Endothelial cell of hepatic sinusoid (primary cell): ENCODE measurements at regions not wholly inside any gene's neighbourhood (a gene's known extent, or its start where the extent isn't known, plus 50 kb on each side); places are given as distances from the start of the nearest gene placed in this dataset.
"Not testable (repeated sequence)": the region's sequence is repeated elsewhere in the genome, so short reads cannot be mapped to it uniquely, and the experiment has no call there.

Experiments used
- in situ Hi-C: cut with HindIII; loops from 2 replicates; pipeline ENCODE4 v1.10.0; 2017; ENCODE audit warnings: low sequenced_read_pairs

GRCh38 chr2:57232341-57232740 is 814.3 kb upstream of the VRK2 start:
- in situ Hi-C loops: not testable (repeated sequence)

GRCh38 chr2:57251495-57251894 is 795.1 kb upstream of the VRK2 start:
- in situ Hi-C loops: not testable (repeated sequence)

GRCh38 chr2:57276408-57276807 is 770.2 kb upstream of the VRK2 start:
- in situ Hi-C loops: not testable (repeated sequence)

- in situ Hi-C loops: no loop called here
These were observed 768.2 kb upstream of the VRK2 start for GRCh38 chr2:57278451-57278850.

- in situ Hi-C loops: no loop called here
These were observed 755.4 kb upstream of the VRK2 start for GRCh38 chr2:57291209-57291608.

GRCh38 chr2:57296795-57297517 is 749.6 kb upstream of the VRK2 start:
- in situ Hi-C loops: no loop called here

- in situ Hi-C loops: no loop called here
These were observed 732.9 kb upstream of the VRK2 start for GRCh38 chr2:57313678-57314077.

GRCh38 chr2:57314682-57315081 is 731.9 kb upstream of the VRK2 start:
- in situ Hi-C loops: no loop called here

- in situ Hi-C loops: no loop called here
These were observed 716.2 kb upstream of the VRK2 start for GRCh38 chr2:57330447-57330846.

GRCh38 chr2:57333221-57333620 is 713.4 kb upstream of the VRK2 start:
- in situ Hi-C loops: no loop called here

- in situ Hi-C loops: no loop called here
These were observed 703.1 kb upstream of the VRK2 start for GRCh38 chr2:57343391-57344006.

GRCh38 chr2:57368190-57368589 is 678.4 kb upstream of the VRK2 start:
- in situ Hi-C loops: no loop called here

GRCh38 chr2:57370882-57371585 is 675.6 kb upstream of the VRK2 start:
- in situ Hi-C loops: no loop called here

- in situ Hi-C loops: no loop called here
These were observed 674.2 kb upstream of the VRK2 start for GRCh38 chr2:57372237-57372984.

- in situ Hi-C loops: no loop called here
These were observed 673.1 kb upstream of the VRK2 start for GRCh38 chr2:57373530-57373929.

GRCh38 chr2:57376985-57377384 is 669.6 kb upstream of the VRK2 start:
- in situ Hi-C loops: no loop called here

GRCh38 chr2:57386305-57386704 is 660.3 kb upstream of the VRK2 start:
- in situ Hi-C loops: no loop called here

GRCh38 chr2:57396355-57397098 is 650.1 kb upstream of the VRK2 start:
- in situ Hi-C loops: no loop called here

- in situ Hi-C loops: no loop called here
These were observed 648.9 kb upstream of the VRK2 start for GRCh38 chr2:57397550-57398360.

- in situ Hi-C loops: no loop called here
These were observed 647.5 kb upstream of the VRK2 start for GRCh38 chr2:57399057-57399456.
